Astrocyte (in vitro differentiated cells and primary cell): ENCODE measurements at regions not wholly inside any gene's neighbourhood (a gene's known extent, or its start where the extent isn't known, plus 50 kb on each side); places are given as distances from the start of the nearest gene placed in this dataset.

ENCODE experiments used
- DNase-seq: peaks from one replicate; pipeline ENCODE4 v3.0.0-alpha.2; 2010; ENCODE audit warnings: low read depth
- FAIRE-seq: peaks from 2 replicates; lab custom pipeline; 2011; peaks lifted over from hg19 to GRCh38; lab: Jason Lieb, UNC
- H2AFZ ChIP-seq: 2 replicates; pipeline ENCODE4 v1.6.0; 2012; ENCODE audit warnings: low read depth, low read length, inconsistent platforms
- H3K27ac ChIP-seq: 2 replicates; pipeline ENCODE4 v1.5.1; 2011; ENCODE audit warnings: low read depth, low read length, inconsistent platforms
- H3K27me3 ChIP-seq: 2 replicates; pipeline ENCODE4 v1.6.0; 2011; ENCODE audit warnings: low read length, inconsistent platforms; ENCODE audit not compliant: insufficient read depth
- H3K36me3 ChIP-seq: 2 replicates; pipeline ENCODE4 v1.5.1; 2011; ENCODE audit warnings: low read length, inconsistent platforms; ENCODE audit not compliant: insufficient read depth
- H3K4me1 ChIP-seq: 2 replicates; pipeline ENCODE4 v1.5.1; 2011; ENCODE audit warnings: low read length, inconsistent platforms; ENCODE audit not compliant: insufficient read depth
- H3K4me2 ChIP-seq: 2 replicates; pipeline ENCODE4 v1.6.0; 2012; ENCODE audit warnings: low read length, inconsistent platforms
- H3K4me3 ChIP-seq: 2 replicates; pipeline ENCODE4 v1.5.1; 2011; ENCODE audit warnings: low read depth, mild to moderate bottlenecking, low read length, inconsistent platforms; ENCODE audit not compliant: insufficient read depth
- H3K79me2 ChIP-seq: 2 replicates; pipeline ENCODE4 v1.6.0; 2012; ENCODE audit warnings: mild to moderate bottlenecking, low read length, inconsistent platforms; ENCODE audit not compliant: insufficient read depth
- H3K9ac ChIP-seq: 2 replicates; pipeline ENCODE4 v1.6.0; 2012; ENCODE audit warnings: mild to moderate bottlenecking, low read length, inconsistent platforms
- H3K9me3 ChIP-seq: 2 replicates; pipeline ENCODE4 v1.5.1; 2012; ENCODE audit warnings: low read depth, mild to moderate bottlenecking, low read length, inconsistent platforms; ENCODE audit not compliant: insufficient read depth
- H4K20me1 ChIP-seq: 2 replicates; pipeline ENCODE4 v1.6.0; 2012; ENCODE audit warnings: low read length, inconsistent platforms; ENCODE audit not compliant: insufficient read depth
- H3K27ac Mint-ChIP-seq: one replicate; pipeline ENCODE4 v1.8.0; 2021; ENCODE audit warnings: mild to moderate bottlenecking, mixed read lengths; ENCODE audit not compliant: unreplicated experiment
- H3K27me3 Mint-ChIP-seq: one replicate; pipeline ENCODE4 v1.8.0; 2021; ENCODE audit warnings: low read depth, mixed read lengths; ENCODE audit not compliant: unreplicated experiment
- H3K36me3 Mint-ChIP-seq: one replicate; pipeline ENCODE4 v1.8.0; 2021; ENCODE audit warnings: low read depth, mixed read lengths; ENCODE audit not compliant: unreplicated experiment
- H3K4me1 Mint-ChIP-seq: one replicate; pipeline ENCODE4 v1.8.0; 2021; ENCODE audit warnings: low read depth, mixed read lengths; ENCODE audit not compliant: unreplicated experiment
- H3K4me3 Mint-ChIP-seq: one replicate; pipeline ENCODE4 v1.8.0; 2021; ENCODE audit warnings: mild to moderate bottlenecking, moderate library complexity, mixed read lengths; ENCODE audit not compliant: unreplicated experiment
- H3K9me3 Mint-ChIP-seq: one replicate; pipeline ENCODE4 v1.8.0; 2021; ENCODE audit warnings: mild to moderate bottlenecking, mixed read lengths; ENCODE audit not compliant: unreplicated experiment
- CTCF ChIP-seq: IDR thresholded peaks from 2 replicates; pipeline ENCODE4 v1.5.1; 2011; ENCODE audit warnings: low read depth, mild to moderate bottlenecking, inconsistent platforms, low read length, moderate library complexity; ENCODE audit not compliant: insufficient read depth
- EZH2 ChIP-seq: IDR thresholded peaks from 2 replicates; pipeline ENCODE4 v1.6.1; 2012; ENCODE audit warnings: mild to moderate bottlenecking, low read length, inconsistent platforms; ENCODE audit not compliant: insufficient read depth

DNA sequence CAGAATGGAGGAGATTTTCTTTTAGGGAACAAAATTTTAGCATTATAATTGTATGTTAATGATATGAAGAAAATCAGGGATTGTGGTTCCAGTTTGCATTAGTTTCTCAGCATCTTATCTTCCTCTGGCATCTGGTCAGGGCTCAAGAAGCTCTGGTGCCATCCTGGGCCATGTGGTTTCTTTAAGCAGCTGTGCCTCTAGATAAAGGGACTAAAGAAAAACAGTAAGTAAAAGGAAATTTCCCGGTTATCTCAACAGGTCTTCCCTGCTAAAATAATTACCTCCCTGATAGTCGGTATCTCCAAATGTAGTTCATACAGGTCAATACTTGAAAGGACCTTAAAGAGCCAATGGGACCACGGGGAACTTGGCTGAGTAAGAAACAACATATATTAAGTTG lies 375.1 kb upstream of the RBMS3 start:
- H3K27me3 Mint-ChIP-seq, result no peaks in the 10 kb centered on the region

GRCh38 chr3:28906561-28907310 lies 374.1 kb upstream of the RBMS3 start:
- no peak overlapping the region for H2AFZ ChIP-seq
- TF ChIP-seq CTCF, result no peak
- TF ChIP-seq EZH2, result no peak
- H3K9me3 Mint-ChIP-seq, result peaks cover 6% of the 10 kb centered on the region
- H3K4me1 ChIP-seq, result no peaks in the 10 kb centered on the region
- no peaks in the 10 kb centered on the region for H3K9me3 ChIP-seq
- no peaks in the 10 kb centered on the region for H4K20me1 ChIP-seq
- H3K4me3 Mint-ChIP-seq, result no peak overlapping the region
- no peak overlapping the region for H3K9ac ChIP-seq
- H3K27ac ChIP-seq, result no peak overlapping the region
- no peak overlapping the region for H3K4me3 ChIP-seq
- no peaks in the 10 kb centered on the region for H3K27me3 ChIP-seq
- H3K27ac Mint-ChIP-seq, result no peak overlapping the region
- no peaks in the 10 kb centered on the region for H3K36me3 ChIP-seq
- FAIRE-seq (no peak), DNase-seq (no peak)
- H3K79me2 ChIP-seq, result no peaks in the 10 kb centered on the region
- no peak overlapping the region for H3K4me2 ChIP-seq
- peaks cover 5% of the 10 kb centered on the region for H3K4me1 Mint-ChIP-seq
- no peaks in the 10 kb centered on the region for H3K27me3 Mint-ChIP-seq
- no peaks in the 10 kb centered on the region for H3K36me3 Mint-ChIP-seq

More for the DNA sequence above, 375.1 kb upstream of the RBMS3 start:
- Mint-ChIP-seq H3K4me3 (no peak overlapping the region), H3K36me3 (no peaks in the 10 kb centered on the region), H3K27ac (no peak overlapping the region), H3K4me1 (peaks cover 5% of the 10 kb centered on the region), H3K9me3 (peaks cover 6% of the 10 kb centered on the region)
- FAIRE-seq, result no peak
- H3K27me3 ChIP-seq, result no peaks in the 10 kb centered on the region
- H3K4me1 ChIP-seq, result no peaks in the 10 kb centered on the region
- TF ChIP-seq EZH2, result no peak
- no peak for TF ChIP-seq CTCF
- H3K79me2 ChIP-seq, result no peaks in the 10 kb centered on the region
- no peak overlapping the region for H3K4me2 ChIP-seq
- no peaks in the 10 kb centered on the region for H3K36me3 ChIP-seq
- H3K27ac ChIP-seq, result no peak overlapping the region
- H3K9me3 ChIP-seq, result no peaks in the 10 kb centered on the region
- no peaks in the 10 kb centered on the region for H4K20me1 ChIP-seq
- no peak overlapping the region for H3K9ac ChIP-seq
- DNase-seq, result no peak
- H2AFZ ChIP-seq, result no peak overlapping the region
- H3K4me3 ChIP-seq, result no peak overlapping the region

DNA sequence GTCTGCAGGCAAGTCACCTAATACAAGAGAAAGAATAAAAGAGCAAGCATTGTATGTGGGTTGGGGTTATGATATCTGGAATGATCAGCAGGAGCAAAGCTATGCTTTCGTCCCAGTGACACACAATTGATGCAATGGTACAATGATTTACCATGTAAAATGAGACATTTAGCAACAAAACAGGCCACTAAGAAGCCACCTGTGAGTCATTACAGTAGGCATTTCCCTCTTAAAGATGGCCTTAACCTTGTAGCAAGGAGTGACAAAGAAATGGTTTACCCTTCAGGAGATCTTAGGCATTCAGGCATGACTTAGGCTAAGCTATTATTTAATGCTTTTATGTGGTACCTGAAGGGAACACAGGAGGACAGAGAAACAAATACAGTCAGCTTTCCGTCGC lies 373.3 kb upstream of the RBMS3 start:
- Histone ChIP-seq H3K36me3 (no peaks in the 10 kb centered on the region), H3K4me2 (no peak overlapping the region), H2AFZ (no peak overlapping the region), H3K9ac (no peak overlapping the region), H3K4me1 (no peaks in the 10 kb centered on the region), H3K27me3 (no peaks in the 10 kb centered on the region), H3K4me3 (no peak overlapping the region), H3K27ac (no peak overlapping the region), H3K79me2 (no peaks in the 10 kb centered on the region), H4K20me1 (no peaks in the 10 kb centered on the region), H3K9me3 (no peaks in the 10 kb centered on the region)
- Mint-ChIP-seq H3K4me1 (peaks cover 8% of the 10 kb centered on the region), H3K27me3 (no peaks in the 10 kb centered on the region), H3K4me3 (no peak overlapping the region), H3K27ac (no peak overlapping the region), H3K36me3 (no peaks in the 10 kb centered on the region), H3K9me3 (peaks cover 4% of the 10 kb centered on the region)
- FAIRE-seq (no peak), DNase-seq (no peak)
- TF ChIP-seq CTCF, result no peak
- TF ChIP-seq EZH2, result no peak
